Body of pancreas (tissue), 4 donors: ENCODE measurements at regions not wholly inside any gene's neighbourhood (a gene's known extent, or its start where the extent isn't known, plus 50 kb on each side); places are given as distances from the start of the nearest gene placed in this dataset.

Experiments used
- POLR2A ChIP-seq, 3 donors: fragments of 450-650 bp; IDR thresholded peaks; one replicate each; pipeline ENCODE4 v1.6.1; 2016; ENCODE audit warnings: antibody characterized with exemption in 3 of 3, mild to moderate bottlenecking in 2 of 3
- TF ChIP-seq, protein P1 (sequence below), 7 experiments: fragments of 450-650 bp in 4 of 7; fragments of 200-600 bp in 3 of 7; sonication (generic) in 3 of 7; IDR thresholded peaks; one replicate each; pipeline ENCODE4 v1.5.1; 2016 to 2019; ENCODE audit warnings: antibody characterized with exemption in 7 of 7

DNA sequence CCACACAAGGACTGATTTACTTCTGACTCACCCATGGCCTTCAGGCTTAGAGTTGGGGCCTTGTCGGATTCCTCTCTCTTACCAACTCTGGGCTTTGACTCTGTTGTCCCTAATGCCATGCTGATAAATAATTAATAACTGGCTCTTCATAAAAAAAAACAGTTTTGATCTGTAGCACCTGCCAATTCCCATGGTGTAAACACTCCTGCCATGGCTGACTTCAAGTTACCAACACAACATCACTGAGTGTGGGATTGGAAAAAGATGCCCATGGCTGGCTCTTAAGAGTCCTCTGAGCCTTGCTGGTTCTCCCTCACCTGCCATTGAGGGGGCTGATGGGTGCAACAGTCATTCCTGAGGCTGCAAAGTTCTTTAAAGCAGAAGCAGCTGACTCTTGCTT, 104.8 kb downstream of the KIF26A start:
- TF ChIP-seq, protein P1, sequence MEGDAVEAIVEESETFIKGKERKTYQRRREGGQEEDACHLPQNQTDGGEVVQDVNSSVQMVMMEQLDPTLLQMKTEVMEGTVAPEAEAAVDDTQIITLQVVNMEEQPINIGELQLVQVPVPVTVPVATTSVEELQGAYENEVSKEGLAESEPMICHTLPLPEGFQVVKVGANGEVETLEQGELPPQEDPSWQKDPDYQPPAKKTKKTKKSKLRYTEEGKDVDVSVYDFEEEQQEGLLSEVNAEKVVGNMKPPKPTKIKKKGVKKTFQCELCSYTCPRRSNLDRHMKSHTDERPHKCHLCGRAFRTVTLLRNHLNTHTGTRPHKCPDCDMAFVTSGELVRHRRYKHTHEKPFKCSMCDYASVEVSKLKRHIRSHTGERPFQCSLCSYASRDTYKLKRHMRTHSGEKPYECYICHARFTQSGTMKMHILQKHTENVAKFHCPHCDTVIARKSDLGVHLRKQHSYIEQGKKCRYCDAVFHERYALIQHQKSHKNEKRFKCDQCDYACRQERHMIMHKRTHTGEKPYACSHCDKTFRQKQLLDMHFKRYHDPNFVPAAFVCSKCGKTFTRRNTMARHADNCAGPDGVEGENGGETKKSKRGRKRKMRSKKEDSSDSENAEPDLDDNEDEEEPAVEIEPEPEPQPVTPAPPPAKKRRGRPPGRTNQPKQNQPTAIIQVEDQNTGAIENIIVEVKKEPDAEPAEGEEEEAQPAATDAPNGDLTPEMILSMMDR (IDR thresholded peaks at IDR 0.05) = no peak
- TF ChIP-seq POLR2A (IDR thresholded peaks at IDR 0.05) = no peak
